H1 (cell line): ENCODE measurements at regions not wholly inside any gene's neighbourhood (a gene's known extent, or its start where the extent isn't known, plus 50 kb on each side); places are given as distances from the start of the nearest gene placed in this dataset.

Source experiments
- CTCF ChIA-PET: fragments of 300-600 bp; sonication (Branson Sonifier 250); formaldehyde crosslinking; loops from one replicate; lab custom pipeline; 2021; ENCODE audit not compliant: partially characterized antibody; lab: Charles Lee
- POLR2A ChIA-PET: fragments of 300-600 bp; sonication (Branson Sonifier 250); formaldehyde crosslinking; loops from one replicate; lab custom pipeline; 2021; ENCODE audit warnings: inconsistent platforms; ENCODE audit not compliant: partially characterized antibody; lab: Charles Lee
- DNase-seq, 2 experiments: peaks; one replicate each; pipeline versions ENCODE4 v3.0.0 to v3.0.0-alpha.2; 2010 to 2022; ENCODE audit warnings: low spot score in 2 of 2, low read depth in 1 of 2, mixed read lengths in 1 of 2
- FAIRE-seq: peaks from 2 replicates; lab custom pipeline; 2011; peaks lifted over from hg19 to GRCh38; lab: Jason Lieb, UNC
- H2AFZ ChIP-seq: 2 replicates; pipeline ENCODE4 v1.8.1; 2012; ENCODE audit warnings: low read length, inconsistent platforms
- H2AK5ac ChIP-seq: 2 replicates; pipeline ENCODE4 v1.6.1; 2013; ENCODE audit warnings: low read depth, low read length
- H2BK120ac ChIP-seq: replicated peaks from 2 replicates; pipeline ENCODE3; 2013; ENCODE audit warnings: low read depth, low read length, inconsistent platforms
- H2BK12ac ChIP-seq: 2 replicates; pipeline ENCODE4 v1.6.1; 2013; ENCODE audit warnings: low read depth, low read length
- H2BK15ac ChIP-seq: 2 replicates; pipeline ENCODE4 v1.6.1; 2013; ENCODE audit warnings: low read length
- H2BK20ac ChIP-seq: 2 replicates; pipeline ENCODE4 v1.6.1; 2013; ENCODE audit warnings: low read length
- H2BK5ac ChIP-seq: 2 replicates; pipeline ENCODE4 v1.6.1; 2013; ENCODE audit warnings: low read depth, low read length
- H3K14ac ChIP-seq: 2 replicates; pipeline ENCODE4 v1.6.1; 2013; ENCODE audit warnings: inconsistent platforms; ENCODE audit not compliant: insufficient read length
- H3K18ac ChIP-seq: 2 replicates; pipeline ENCODE4 v1.6.1; 2013; ENCODE audit warnings: low read length; ENCODE audit errors: extremely low read depth
- H3K23ac ChIP-seq: 2 replicates; pipeline ENCODE4 v1.6.1; 2013; ENCODE audit warnings: inconsistent platforms; ENCODE audit not compliant: insufficient read length
- H3K23me2 ChIP-seq: 2 replicates; pipeline ENCODE4 v1.6.1; 2013; ENCODE audit warnings: low read depth, low read length
- H3K27ac ChIP-seq: 2 replicates; pipeline ENCODE4 v1.6.1; 2011; ENCODE audit warnings: low read depth, low read length, inconsistent platforms
- H3K27me3 ChIP-seq, 4 experiments: replicated peaks in 1 of 4; 1 replicate in 1 of 4; 2 replicates in 3 of 4; pipeline versions ENCODE4 v1.6.1 to v1.8.1; 2011 to 2013; ENCODE audit warnings: low read length in 3 of 4, mild to moderate bottlenecking in 3 of 4, inconsistent platforms in 2 of 4, mixed read lengths in 2 of 4, moderate library complexity in 1 of 4; ENCODE audit not compliant: control insufficient read depth in 3 of 4, insufficient read depth in 3 of 4; ENCODE audit errors: extremely low read depth in 1 of 4
- H3K36me3 ChIP-seq, 4 experiments: 2 replicates each; pipeline versions ENCODE4 v1.6.1 to v1.8.1; 2011 to 2013; ENCODE audit warnings: mild to moderate bottlenecking in 4 of 4, low read length in 3 of 4, moderate library complexity in 2 of 4, control low read depth in 1 of 4, inconsistent platforms in 1 of 4; ENCODE audit not compliant: insufficient read depth in 4 of 4, control insufficient read depth in 2 of 4
- H3K4ac ChIP-seq: replicated peaks from 2 replicates; pipeline ENCODE3; 2013; ENCODE audit warnings: low read length, low read depth, mixed read lengths, inconsistent platforms; ENCODE audit not compliant: insufficient read length
- H3K4me1 ChIP-seq, 4 experiments: replicated peaks in 1 of 4; 1 replicate in 1 of 4; 2 replicates in 3 of 4; pipeline versions ENCODE4 v1.6.1 to v1.8.1; 2011 to 2013; ENCODE audit warnings: low read length in 3 of 4, inconsistent platforms in 2 of 4, mixed read lengths in 1 of 4; ENCODE audit not compliant: insufficient read depth in 4 of 4, control insufficient read depth in 3 of 4
- H3K4me2 ChIP-seq, 2 experiments: 2 replicates each; pipeline versions ENCODE4 v1.6.1 to v1.8.1; 2011 to 2013; ENCODE audit warnings: low read depth in 2 of 2, low read length in 2 of 2, control low read depth in 1 of 2, inconsistent platforms in 1 of 2, mild to moderate bottlenecking in 1 of 2; ENCODE audit not compliant: insufficient read depth in 1 of 2
- H3K4me3 ChIP-seq, 4 experiments: fragments of 200-600, 300-600 bp in 1 of 4; sonication (generic), shearing (Covaris generic), sonication (Bioruptor Twin) in 1 of 4; 2 replicates each; pipeline versions ENCODE4 v1.5.1 to v1.8.1; 2011 to 2016; ENCODE audit warnings: low read length in 4 of 4, low read depth in 3 of 4, control low read depth in 2 of 4, inconsistent platforms in 2 of 4, mild to moderate bottlenecking in 2 of 4, mixed read lengths in 1 of 4, moderate library complexity in 1 of 4; ENCODE audit not compliant: insufficient read depth in 2 of 4; ENCODE audit errors: extremely low read depth in 1 of 4
- H3K56ac ChIP-seq: replicated peaks from 2 replicates; pipeline ENCODE3; 2013; ENCODE audit warnings: low read depth, mild to moderate bottlenecking, mixed read lengths, low read length, inconsistent platforms; ENCODE audit not compliant: insufficient read length
- H3K79me1 ChIP-seq: 2 replicates; pipeline ENCODE4 v1.6.1; 2013; ENCODE audit warnings: low read depth, low read length, control low read depth
- H3K79me2 ChIP-seq, 2 experiments: 2 replicates each; pipeline versions ENCODE4 v1.6.1 to v1.8.1; 2012 to 2013; ENCODE audit warnings: low read length in 2 of 2, mild to moderate bottlenecking in 2 of 2, inconsistent platforms in 1 of 2; ENCODE audit not compliant: insufficient read depth in 2 of 2, control insufficient read depth in 1 of 2
- H3K9ac ChIP-seq, 4 experiments: replicated peaks in 1 of 4; 1 replicate in 1 of 4; 2 replicates in 3 of 4; pipeline versions ENCODE4 v1.6.1 to v1.8.1; 2011 to 2013; ENCODE audit warnings: low read depth in 3 of 4, low read length in 3 of 4, control low read depth in 2 of 4, mild to moderate bottlenecking in 2 of 4, moderate library complexity in 2 of 4, inconsistent platforms in 1 of 4; ENCODE audit errors: extremely low read depth in 1 of 4
- H3K9me3 ChIP-seq, 2 experiments: 2 replicates each; pipeline versions ENCODE4 v1.6.1 to v1.8.1; 2012 to 2013; ENCODE audit warnings: mild to moderate bottlenecking in 2 of 2, moderate library complexity in 2 of 2, control low read depth in 1 of 2, inconsistent platforms in 1 of 2, low read depth in 1 of 2, low read length in 1 of 2, mixed read lengths in 1 of 2; ENCODE audit not compliant: insufficient read depth in 2 of 2
- H4K20me1 ChIP-seq, 2 experiments: replicated peaks in 1 of 2; 2 replicates each; pipeline versions ENCODE3 to v1.8.1; 2011 to 2013; ENCODE audit warnings: inconsistent platforms in 2 of 2, low read length in 2 of 2, mild to moderate bottlenecking in 1 of 2; ENCODE audit not compliant: insufficient read depth in 2 of 2, control insufficient read depth in 1 of 2
- H4K5ac ChIP-seq: 2 replicates; pipeline ENCODE4 v1.6.1; 2013; ENCODE audit warnings: low read length, low read depth, mixed read lengths, inconsistent platforms; ENCODE audit not compliant: insufficient read length
- H4K8ac ChIP-seq: 2 replicates; pipeline ENCODE4 v1.8.0; 2013; ENCODE audit warnings: mild to moderate bottlenecking, moderate library complexity, low read length, inconsistent platforms; ENCODE audit not compliant: insufficient read depth; ENCODE audit errors: extremely low read depth
- H4K91ac ChIP-seq: replicated peaks from 2 replicates; pipeline ENCODE3; 2013; ENCODE audit warnings: low read length, mixed read lengths, inconsistent platforms; ENCODE audit not compliant: insufficient read length
- ASH2L ChIP-seq: fragments of 200-600, 300-600 bp; sonication (generic); IDR thresholded peaks from one replicate; pipeline ENCODE4 v1.7.1; 2017; ENCODE audit warnings: low read length
- EGR1 ChIP-seq: IDR thresholded peaks from 2 replicates; pipeline ENCODE4 v1.6.1; 2011; ENCODE audit warnings: low read depth, low read length, borderline replicate concordance
- JUND ChIP-seq: IDR thresholded peaks from 2 replicates; pipeline ENCODE4 v1.6.1; 2011; ENCODE audit warnings: mild to moderate bottlenecking, improper control_type of control experiment, low read length
- RXRA ChIP-seq: IDR thresholded peaks from 2 replicates; pipeline ENCODE4 v1.6.1; 2011; ENCODE audit warnings: low read depth, mild to moderate bottlenecking, low read length, moderate library complexity; ENCODE audit not compliant: insufficient read depth
- SP1 ChIP-seq: IDR thresholded peaks from 2 replicates; pipeline ENCODE4 v1.6.1; 2011; ENCODE audit warnings: low read depth, low read length
- SP2 ChIP-seq: IDR thresholded peaks from 2 replicates; pipeline ENCODE4 v1.6.1; 2012; ENCODE audit warnings: mild to moderate bottlenecking, low read length, inconsistent platforms
- TEAD4 ChIP-seq: IDR thresholded peaks from 2 replicates; pipeline ENCODE4 v1.6.1; 2012; ENCODE audit warnings: low read depth, low read length, inconsistent platforms, mixed read lengths

- Histone ChIP-seq H3K36me3 (no peaks in the 10 kb centered on the region), H3K14ac (no peak overlapping the region), H3K4me2 (no peak overlapping the region), H4K20me1 (no peaks in the 10 kb centered on the region), H3K27me3 (peaks cover 0 to 1% (median 0%) of the 10 kb centered on the region in 4 experiments; a peak in 1 of 7 replicates), H2AK5ac (no peak overlapping the region), H2BK5ac (no peak overlapping the region), H4K5ac (no peak overlapping the region), H3K9me3 (no peaks in the 10 kb centered on the region), H2AFZ (no peak overlapping the region), H2BK15ac (no peak overlapping the region), H3K79me2 (no peaks in the 10 kb centered on the region), H3K79me1 (no peaks in the 10 kb centered on the region), H3K18ac (no peak overlapping the region), H3K23ac (no peak overlapping the region), H2BK20ac (no peak overlapping the region), H2BK12ac (no peak overlapping the region), H3K4me1 (no peaks in the 10 kb centered on the region), H4K91ac (no peak overlapping the region), H3K23me2 (no peaks in the 10 kb centered on the region; the same call in 1 of the 2 replicates), H3K4ac (no peak overlapping the region), H3K27ac (no peak overlapping the region), H4K8ac (no peak overlapping the region), H3K4me3 (no peak overlapping the region), H3K56ac (no peak overlapping the region), H3K9ac (no peak overlapping the region), H2BK120ac (no peak overlapping the region)
- FAIRE-seq = no peak
- ChIA-PET POLR2A (no interaction called here), CTCF (interaction anchor here (2.2 kb wide), 1 partner anchor 11 kb away, joined by 11 read pairs; no protein-coding TSS in a partner anchor)
- DNase-seq = no peak
- no peak for TF ChIP-seq EGR1
- TF ChIP-seq JUND = no peak
- TF ChIP-seq SP2 = no peak
- TF ChIP-seq SP1 = no peak
- no peak for TF ChIP-seq TEAD4
- no peak for TF ChIP-seq ASH2L
- no peak for TF ChIP-seq RXRA
Observed at GRCh38 chr6:126539022-126539421, 199.1 kb downstream of the CENPW start.
